H9 (cell line): ENCODE measurements at regions not wholly inside any gene's neighbourhood (a gene's known extent, or its start where the extent isn't known, plus 50 kb on each side); places are given as distances from the start of the nearest gene placed in this dataset.

ENCODE experiments used
- DNase-seq: peaks from one replicate; pipeline ENCODE4 v3.0.0-alpha.2; 2017
- H2AFZ ChIP-seq: one replicate; pipeline ENCODE4 v1.6.1; 2013; ENCODE audit warnings: mild to moderate bottlenecking, low read length, control low read depth, moderate library complexity
- H2AK5ac ChIP-seq: 2 replicates; pipeline ENCODE4 v1.6.1; 2013; ENCODE audit warnings: low read length, control low read depth, mixed read lengths; ENCODE audit not compliant: insufficient read length
- H2BK120ac ChIP-seq: one replicate; pipeline ENCODE4 v1.6.1; 2013; ENCODE audit warnings: low read depth, mild to moderate bottlenecking, low read length, control low read depth, inconsistent platforms; ENCODE audit not compliant: poor library complexity, severe bottlenecking
- H2BK12ac ChIP-seq: 2 replicates; pipeline ENCODE4 v1.6.1; 2013; ENCODE audit warnings: low read length, control low read depth, mixed read lengths, low read depth; ENCODE audit not compliant: insufficient read length
- H2BK15ac ChIP-seq: 2 replicates; pipeline ENCODE4 v1.6.1; 2013; ENCODE audit warnings: low read depth, low read length, control low read depth
- H2BK20ac ChIP-seq: one replicate; pipeline ENCODE4 v1.6.1; 2013; ENCODE audit warnings: low read depth, mild to moderate bottlenecking, low read length, control low read depth, inconsistent platforms; ENCODE audit not compliant: poor library complexity, severe bottlenecking
- H2BK5ac ChIP-seq: 2 replicates; pipeline ENCODE4 v1.6.1; 2013; ENCODE audit warnings: low read length, control low read depth, mixed read lengths; ENCODE audit not compliant: insufficient read length
- H3K14ac ChIP-seq: 2 replicates; pipeline ENCODE4 v1.6.1; 2013; ENCODE audit warnings: low read length, control low read depth; ENCODE audit not compliant: insufficient read depth
- H3K18ac ChIP-seq: 2 replicates; pipeline ENCODE4 v1.6.1; 2013; ENCODE audit warnings: low read depth, mild to moderate bottlenecking, mixed read lengths, low read length, control low read depth; ENCODE audit not compliant: insufficient read length
- H3K23ac ChIP-seq: 2 replicates; pipeline ENCODE4 v1.6.1; 2013; ENCODE audit warnings: low read length, control low read depth, mixed read lengths, low read depth; ENCODE audit not compliant: insufficient read length
- H3K23me2 ChIP-seq: 2 replicates; pipeline ENCODE4 v1.6.1; 2013; ENCODE audit warnings: low read depth, mild to moderate bottlenecking, mixed read lengths, low read length, control low read depth; ENCODE audit not compliant: insufficient read length, poor library complexity, severe bottlenecking
- H3K27ac ChIP-seq: 2 replicates; pipeline ENCODE4 v1.5.1; 2013; ENCODE audit warnings: low read length, control low read depth, mixed read lengths, low read depth; ENCODE audit not compliant: insufficient read length
- H3K27me3 ChIP-seq: 2 replicates; pipeline ENCODE4 v1.6.1; 2013; ENCODE audit warnings: low read length, control low read depth, inconsistent platforms; ENCODE audit not compliant: insufficient read depth
- H3K4ac ChIP-seq: 2 replicates; pipeline ENCODE4 v1.6.1; 2013; ENCODE audit warnings: low read depth, mild to moderate bottlenecking, control low read depth, inconsistent platforms, low read length, moderate library complexity
- H3K4me1 ChIP-seq: 2 replicates; pipeline ENCODE4 v1.6.1; 2013; ENCODE audit warnings: low read length, control low read depth, inconsistent platforms; ENCODE audit not compliant: insufficient read depth
- H3K4me2 ChIP-seq: 2 replicates; pipeline ENCODE4 v1.6.1; 2013; ENCODE audit warnings: low read length, control low read depth, mixed read lengths; ENCODE audit not compliant: insufficient read length, insufficient read depth
- H3K56ac ChIP-seq: 2 replicates; pipeline ENCODE4 v1.6.1; 2013; ENCODE audit warnings: low read depth, mild to moderate bottlenecking, mixed read lengths, low read length, control low read depth; ENCODE audit not compliant: insufficient read length
- H3K79me1 ChIP-seq: 2 replicates; pipeline ENCODE4 v1.6.1; 2013; ENCODE audit warnings: low read depth, mild to moderate bottlenecking, moderate library complexity, low read length, control low read depth, inconsistent platforms; ENCODE audit not compliant: insufficient read depth, poor library complexity, severe bottlenecking
- H3K79me2 ChIP-seq: 2 replicates; pipeline ENCODE4 v1.6.1; 2013; ENCODE audit warnings: low read length, control low read depth, inconsistent platforms; ENCODE audit not compliant: insufficient read depth
- H3K9ac ChIP-seq: 2 replicates; pipeline ENCODE4 v1.6.1; 2013; ENCODE audit warnings: low read length, control low read depth, mixed read lengths; ENCODE audit not compliant: insufficient read length; ENCODE audit errors: extremely low read depth
- H3K9me3 ChIP-seq: one replicate; pipeline ENCODE4 v1.6.1; 2013; ENCODE audit warnings: low read depth, low read length, inconsistent platforms; ENCODE audit not compliant: control insufficient read depth
- H3T11ph ChIP-seq: one replicate; pipeline ENCODE4 v1.6.1; 2013; ENCODE audit warnings: mild to moderate bottlenecking, low read length, control low read depth, inconsistent platforms
- H4K20me1 ChIP-seq: one replicate; pipeline ENCODE4 v1.6.1; 2013; ENCODE audit not compliant: control insufficient read depth, insufficient read length, insufficient read depth
- H4K5ac ChIP-seq: 2 replicates; pipeline ENCODE4 v1.6.1; 2013; ENCODE audit warnings: low read depth, mild to moderate bottlenecking, mixed read lengths, low read length, control low read depth; ENCODE audit not compliant: insufficient read length
- H4K8ac ChIP-seq: replicated peaks from 2 replicates; pipeline ENCODE4 v1.6.1; 2013; ENCODE audit warnings: low read length, control low read depth, mixed read lengths, low read depth; ENCODE audit not compliant: insufficient read length
- H4K91ac ChIP-seq: 2 replicates; pipeline ENCODE4 v1.6.1; 2013; ENCODE audit warnings: low read depth, mild to moderate bottlenecking, moderate library complexity, mixed read lengths, low read length, control low read depth; ENCODE audit not compliant: insufficient read length
- H3K27ac Mint-ChIP-seq, 3 experiments: 2 replicates in 2 of 3; 3 replicates in 1 of 3; pipeline ENCODE4 v1.8.0; 2020 to 2021; ENCODE audit warnings: mixed read lengths in 3 of 3, mild to moderate bottlenecking in 1 of 3, moderate library complexity in 1 of 3
- H3K27me3 Mint-ChIP-seq: 2 replicates; pipeline ENCODE4 v1.8.0; 2021; ENCODE audit warnings: low read depth, mild to moderate bottlenecking, moderate library complexity, mixed read lengths
- H3K36me3 Mint-ChIP-seq, 3 experiments: 2 replicates in 2 of 3; 3 replicates in 1 of 3; pipeline ENCODE4 v1.8.0; 2020 to 2021; ENCODE audit warnings: low read depth in 3 of 3, mixed read lengths in 3 of 3; ENCODE audit not compliant: insufficient read depth in 1 of 3
- H3K4me1 Mint-ChIP-seq, 2 experiments: 2 replicates each; pipeline ENCODE4 v1.8.0; 2020; ENCODE audit warnings: mixed read lengths in 2 of 2
- H3K4me3 Mint-ChIP-seq, 2 experiments: 2 replicates in 1 of 2; 3 replicates in 1 of 2; pipeline ENCODE4 v1.8.0; 2020 to 2021; ENCODE audit warnings: mild to moderate bottlenecking in 2 of 2, mixed read lengths in 2 of 2, moderate library complexity in 1 of 2
- H3K9me3 Mint-ChIP-seq, 2 experiments: 2 replicates in 1 of 2; 3 replicates in 1 of 2; pipeline ENCODE4 v1.8.0; 2020; ENCODE audit warnings: mild to moderate bottlenecking in 2 of 2, mixed read lengths in 2 of 2, moderate library complexity in 1 of 2
- CTCF ChIP-seq: fragments of 200-600 bp; sonication (generic); conservative IDR thresholded peaks from 3 replicates; pipeline ENCODE4 v1.8.0; 2021; ENCODE audit warnings: antibody characterized with exemption, mild to moderate bottlenecking
- WGBS: extraction: QIAGEN DNeasy Blood & Tissue Kit; methylation state at CpG from one replicate; pipeline ENCODE4 v1.1.7; 2013; ENCODE audit warnings: missing lambda C conversion rate, low lambda C conversion rate, mixed read lengths; ENCODE audit not compliant: insufficient read length; ENCODE audit errors: extremely low coverage; 5-methylcytosine and 5-hydroxymethylcytosine counted together

- TF ChIP-seq CTCF, result no peak
- H2AFZ ChIP-seq, result no peak overlapping the region
These were observed 261.0 kb upstream of the KIF2A start for GRCh38 chr5:62044989-62045388.

More at GRCh38 chr5:62044989-62045388, 261.0 kb upstream of the KIF2A start:
- Histone ChIP-seq H4K8ac (no peak overlapping the region), H3K9ac (no peak overlapping the region), H3K18ac (no peak overlapping the region), H3K79me1 (no peaks in the 10 kb centered on the region), H3K23ac (no peak overlapping the region), H2BK120ac (no peak overlapping the region), H3K4me1 (peaks cover 12% of the 10 kb centered on the region), H3K56ac (no peak overlapping the region), H3K79me2 (no peaks in the 10 kb centered on the region), H3K27me3 (no peaks in the 10 kb centered on the region; the same call in 1 of the 2 replicates), H3K14ac (no peak overlapping the region), H4K91ac (no peak overlapping the region), H3K4ac (no peak overlapping the region), H2BK12ac (no peak overlapping the region), H2BK15ac (no peak overlapping the region), H3K9me3 (no peaks in the 10 kb centered on the region), H3K27ac (no peak overlapping the region), H3K23me2 (no peaks in the 10 kb centered on the region), H2BK20ac (no peak overlapping the region), H2BK5ac (no peak overlapping the region), H4K20me1 (no peaks in the 10 kb centered on the region), H3K4me2 (no peak overlapping the region), H3T11ph (no peak overlapping the region), H2AK5ac (no peak overlapping the region), H4K5ac (no peak overlapping the region)
- Mint-ChIP-seq H3K9me3 (peaks cover 8 to 21% of the 10 kb centered on the region in 2 experiments; a peak in 4 of 5 replicates), H3K27me3 (peaks cover 4% of the 10 kb centered on the region; the same call in 1 of the 2 replicates), H3K27ac (peak overlapping the region in 1 of 3 experiments; percentile 49; a peak in 2 of 7 replicates), H3K4me3 (no peak overlapping the region), H3K36me3 (peaks cover 0 to 27% (median 2%) of the 10 kb centered on the region in 3 experiments; a peak in 4 of 7 replicates), H3K4me1 (peaks cover 57 to 60% of the 10 kb centered on the region in 2 experiments)
- no CpG with 5 or more reads among the region's 2 CpGs for WGBS
- no peak for DNase-seq
